K562 (cell line): ENCODE measurements at regions not wholly inside any gene's neighbourhood (a gene's known extent, or its start where the extent isn't known, plus 50 kb on each side); places are given as distances from the start of the nearest gene placed in this dataset.

Experiments
- ATAC-seq: fragments of 200-7000 bp; cut with Tn5 transposase; 3 replicates; pipeline ENCODE4 v1.9.1; 2020; ENCODE audit warnings: moderate library complexity
- BruUV-seq: library from RNA; stranded (reverse); fragments of 400-500 nt; replicated peaks from 2 replicates; lab custom pipeline; 2021; lab: Mats Ljungman, UMichigan
- CTCF ChIA-PET: fragments of 300-600 bp; formaldehyde crosslinking; extraction: SDS; loops from one replicate; lab custom pipeline; 2021; ENCODE audit warnings: low intra/inter-chr PET ratio; lab: Yijun Ruan, JAX
- POLR2A ChIA-PET: fragments of 300-600, 350-650 bp; sonication (Branson Sonifier 250); formaldehyde crosslinking; extraction: SDS; loops from one replicate; lab custom pipeline; 2021; ENCODE audit warnings: antibody characterized with exemption, inconsistent platforms; lab: Yijun Ruan, JAX
- DNase-seq, 4 experiments: peaks; one replicate each; pipeline versions ENCODE4 v3.0.0 to v3.0.0-alpha.2; 2011 to 2018; ENCODE audit warnings: low spot score in 3 of 4, mixed read lengths in 3 of 4; ENCODE audit errors: extremely low read depth in 1 of 4
- FAIRE-seq: peaks from 2 replicates; lab custom pipeline; 2011; peaks lifted over from hg19 to GRCh38; lab: Jason Lieb, UNC
- H2AFZ ChIP-seq: 2 replicates; pipeline ENCODE4 v1.6.0; 2011; ENCODE audit warnings: low read depth, low read length, control low read depth, inconsistent platforms
- H3K27ac ChIP-seq: fragments of 200-600 bp; 3 replicates; pipeline ENCODE4 v1.8.0; 2011; ENCODE audit warnings: low read depth, mild to moderate bottlenecking, control low read depth, inconsistent platforms, low read length, moderate library complexity, mixed read lengths; ENCODE audit errors: extremely low read depth
- H3K27me3 ChIP-seq, 2 experiments: fragments of 300-600 bp in 1 of 2; 2 replicates in 1 of 2; 3 replicates in 1 of 2; pipeline versions ENCODE4 v1.6.0 to v1.8.0; 2011; ENCODE audit warnings: inconsistent platforms in 2 of 2, low read length in 2 of 2, mild to moderate bottlenecking in 1 of 2, mixed read lengths in 1 of 2, moderate library complexity in 1 of 2; ENCODE audit not compliant: control insufficient read depth in 2 of 2, insufficient read depth in 2 of 2
- H3K36me3 ChIP-seq: fragments of 300-600 bp; 3 replicates; pipeline ENCODE4 v1.8.0; 2011; ENCODE audit warnings: mild to moderate bottlenecking, low read length, inconsistent platforms; ENCODE audit not compliant: control insufficient read depth, insufficient read depth
- H3K4me1 ChIP-seq, 2 experiments: fragments of 200-600 bp in 1 of 2; replicated peaks in 1 of 2; 2 replicates in 1 of 2; 3 replicates in 1 of 2; pipeline versions ENCODE4 v1.5.1 to v1.8.0; 2011; ENCODE audit warnings: inconsistent platforms in 2 of 2, low read length in 2 of 2, mild to moderate bottlenecking in 1 of 2, mixed read lengths in 1 of 2, moderate library complexity in 1 of 2; ENCODE audit not compliant: control insufficient read depth in 2 of 2, insufficient read depth in 2 of 2
- H3K4me2 ChIP-seq: 2 replicates; pipeline ENCODE4 v1.6.1; 2011; ENCODE audit warnings: low read length, control low read depth, inconsistent platforms, mixed read lengths; ENCODE audit not compliant: insufficient read depth
- H3K4me3 ChIP-seq: fragments of 200-600 bp; sonication (generic), shearing (Covaris generic); 2 replicates; pipeline ENCODE4 v1.5.1; 2016; ENCODE audit warnings: control low read depth, inconsistent platforms
- H3K79me2 ChIP-seq: fragments of 200-600 bp; 3 replicates; pipeline ENCODE4 v1.8.0; 2011; ENCODE audit warnings: low read length, inconsistent platforms; ENCODE audit not compliant: control insufficient read depth, insufficient read depth
- H3K9ac ChIP-seq, 2 experiments: 2 replicates each; pipeline versions ENCODE4 v1.6.0 to v1.6.1; 2011; ENCODE audit warnings: low read depth in 2 of 2, low read length in 2 of 2, control low read depth in 1 of 2, inconsistent platforms in 1 of 2, mild to moderate bottlenecking in 1 of 2, mixed read lengths in 1 of 2; ENCODE audit not compliant: insufficient read depth in 1 of 2
- H3K9me1 ChIP-seq: one replicate; pipeline ENCODE4 v1.6.0; 2011; ENCODE audit warnings: inconsistent platforms, mild to moderate bottlenecking, low read length, moderate library complexity; ENCODE audit not compliant: control insufficient read depth, insufficient read depth
- H3K9me3 ChIP-seq: replicated peaks from 2 replicates; pipeline ENCODE4 v1.5.1; 2011; ENCODE audit warnings: low read depth, low read length, inconsistent platforms; ENCODE audit not compliant: control insufficient read depth, insufficient read depth
- H4K20me1 ChIP-seq: replicated peaks from 2 replicates; pipeline ENCODE4 v1.6.1; 2011; ENCODE audit warnings: low read length, inconsistent platforms, mixed read lengths; ENCODE audit not compliant: control insufficient read depth, insufficient read depth
- CBFA2T3 ChIP-seq: fragments of 450-650 bp; IDR thresholded peaks from 2 replicates; pipeline ENCODE4 v1.6.1; 2017
- GABPB2 ChIP-seq: fragments of 250-450 bp; sonication (Bioruptor Pico); conservative IDR thresholded peaks from 2 replicates; pipeline ENCODE4 v1.5.1; 2021; ENCODE audit warnings: mild to moderate bottlenecking
- PTTG1 ChIP-seq: fragments of 450-650 bp; IDR thresholded peaks from 2 replicates; pipeline ENCODE4 v1.6.1; 2016; ENCODE audit warnings: low read depth, mild to moderate bottlenecking, missing genetic modification characterization, missing compliant biosample characterization
- SOX6 ChIP-seq: fragments of 450-650 bp; IDR thresholded peaks from 2 replicates; pipeline ENCODE4 v1.6.1; 2014; ENCODE audit warnings: mild to moderate bottlenecking
- ZNF174 ChIP-seq: fragments of 250-450 bp; sonication (Bioruptor Pico); IDR thresholded peaks from 2 replicates; pipeline ENCODE4 v1.4.0; 2020; ENCODE audit warnings: mild to moderate bottlenecking
- ZNF212 ChIP-seq: fragments of 450-650 bp; formaldehyde crosslinking; IDR thresholded peaks from 2 replicates; pipeline ENCODE4 v1.4.0; 2020; ENCODE audit warnings: mild to moderate bottlenecking
- ZNF318 ChIP-seq, 2 experiments: fragments of 450-650 bp; IDR thresholded peaks; 2 replicates each; pipeline ENCODE4 v1.6.1; 2016; ENCODE audit warnings: mild to moderate bottlenecking in 2 of 2, borderline replicate concordance in 1 of 2, low read depth in 1 of 2, moderate library complexity in 1 of 2
- ZNF639 ChIP-seq, 2 experiments: fragments of 200-800 bp in 1 of 2; sonication (Bioruptor generic) in 1 of 2; sonication (generic) in 1 of 2; formaldehyde crosslinking in 1 of 2; IDR thresholded peaks in 1 of 2; conservative IDR thresholded peaks in 1 of 2; 2 replicates each; pipeline versions ENCODE4 v1.5.0 to v1.6.1; 2016 to 2020; ENCODE audit warnings: missing compliant biosample characterization in 1 of 2, missing genetic modification characterization in 1 of 2, missing genetic modification reagents in 1 of 2
- ZNF766 ChIP-seq: fragments of 200-800 bp; sonication (Bioruptor generic); conservative IDR thresholded peaks from 2 replicates; pipeline ENCODE4 v1.6.1; 2016; ENCODE audit warnings: missing genetic modification characterization, missing compliant biosample characterization
- ZSCAN29 ChIP-seq: fragments of 450-650 bp; IDR thresholded peaks from 2 replicates; pipeline ENCODE4 v1.6.1; 2017
- WGBS: fragments of 100-300 bp; shearing (Covaris generic); methylation state at CpG from one replicate; pipeline ENCODE4 v1.1.6; 2016; ENCODE audit warnings: low coverage, mixed read lengths; ENCODE audit not compliant: insufficient coverage; ENCODE audit errors: missing lambda C conversion rate; 5-methylcytosine and 5-hydroxymethylcytosine counted together
- in situ Hi-C: fragments of 300-500 bp; cut with MboI; formaldehyde crosslinking; loops from 4 replicates; pipeline ENCODE4 v1.15.0; 2018; ENCODE audit warnings: inconsistent platforms, mixed read lengths
- intact Hi-C: fragments of 100-400 bp; cut with micrococcal nuclease; formaldehyde crosslinking; loops from 2 replicates; pipeline ENCODE4 v1.14.2; 2022
- TF ChIP-seq, protein P1 (sequence below): sonication (generic); formaldehyde crosslinking; IDR thresholded peaks from 2 replicates; pipeline ENCODE4 v1.8.0; 2022; ENCODE audit warnings: mild to moderate bottlenecking, missing genetic modification reagents, borderline replicate concordance

DNA sequence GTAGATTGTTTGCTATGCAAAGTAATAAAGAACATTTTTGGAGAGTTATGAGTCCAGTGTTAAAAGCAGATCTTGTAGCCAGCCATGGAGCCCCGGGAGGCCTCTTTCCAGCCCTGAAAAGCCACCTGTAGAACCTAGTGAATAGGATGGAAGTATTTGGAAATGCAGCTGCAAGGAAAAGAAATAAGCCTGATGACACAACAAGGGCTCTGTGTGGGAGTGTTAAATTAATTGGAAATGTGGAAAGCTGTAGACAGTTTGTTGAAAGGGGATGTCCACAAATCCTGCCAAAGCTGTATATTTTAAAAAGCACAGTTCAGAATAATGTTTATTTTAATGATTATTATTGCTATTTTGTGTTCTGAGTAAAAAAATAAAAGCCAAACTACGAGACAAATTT is 152.5 kb upstream of the GHR start:
- Histone ChIP-seq H3K9ac (no peak overlapping the region), H3K4me2 (no peak overlapping the region), H3K9me1 (no peaks in the 10 kb centered on the region), H3K79me2 (no peaks in the 10 kb centered on the region), H4K20me1 (no peaks in the 10 kb centered on the region), H3K27me3 (no peaks in the 10 kb centered on the region), H3K9me3 (no peaks in the 10 kb centered on the region; the same call in none of the 2 replicates), H3K4me3 (no peak overlapping the region), H3K27ac (no peak overlapping the region), H3K4me1 (no peaks in the 10 kb centered on the region), H2AFZ (no peak overlapping the region), H3K36me3 (no peaks in the 10 kb centered on the region)
- POLR2A ChIA-PET, result no interaction called here
- in situ Hi-C loops, result no loop called here
- intact Hi-C loops, result no loop called here
- FAIRE-seq (no peak), ATAC-seq (no peak), DNase-seq (no peak)
- 0% methylated on average over 2 of the region's 2 CpGs for WGBS
- no TSS peak for BruUV-seq
- CTCF ChIA-PET, result no interaction called here
- TF ChIP-seq ZNF212 (CRISPR knock-in tag) (no peak), PTTG1 (tag) (no peak), ZNF174 (CRISPR knock-in tag) (no peak), ZNF639 (CRISPR knock-in tag; conservative IDR thresholded peaks at IDR 0.05 in 1 of 2, IDR thresholded peaks at IDR 0.05 in 1 of 2) (no peak), SOX6 (no peak), CBFA2T3 (no peak), ZSCAN29 (no peak), ZNF318 (IDR thresholded peaks at IDR 0.05; ENCODE audit: borderline replicate concordance in 1 of 2, low read depth in 1 of 2) (no peak), GABPB2 (CRISPR knock-in tag) (no peak), ZNF766 (CRISPR knock-in tag) (no peak)
- TF ChIP-seq, protein P1, sequence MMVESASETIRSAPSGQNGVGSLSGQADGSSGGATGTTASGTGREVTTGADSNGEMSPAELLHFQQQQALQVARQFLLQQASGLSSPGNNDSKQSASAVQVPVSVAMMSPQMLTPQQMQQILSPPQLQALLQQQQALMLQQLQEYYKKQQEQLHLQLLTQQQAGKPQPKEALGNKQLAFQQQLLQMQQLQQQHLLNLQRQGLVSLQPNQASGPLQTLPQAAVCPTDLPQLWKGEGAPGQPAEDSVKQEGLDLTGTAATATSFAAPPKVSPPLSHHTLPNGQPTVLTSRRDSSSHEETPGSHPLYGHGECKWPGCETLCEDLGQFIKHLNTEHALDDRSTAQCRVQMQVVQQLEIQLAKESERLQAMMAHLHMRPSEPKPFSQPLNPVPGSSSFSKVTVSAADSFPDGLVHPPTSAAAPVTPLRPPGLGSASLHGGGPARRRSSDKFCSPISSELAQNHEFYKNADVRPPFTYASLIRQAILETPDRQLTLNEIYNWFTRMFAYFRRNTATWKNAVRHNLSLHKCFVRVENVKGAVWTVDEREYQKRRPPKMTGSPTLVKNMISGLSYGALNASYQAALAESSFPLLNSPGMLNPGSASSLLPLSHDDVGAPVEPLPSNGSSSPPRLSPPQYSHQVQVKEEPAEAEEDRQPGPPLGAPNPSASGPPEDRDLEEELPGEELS, result no peak
